ENCODE measurements at regions not wholly inside any gene's neighbourhood (a gene's known extent, or its start where the extent isn't known, plus 50 kb on each side); places are given as distances from the start of the nearest gene placed in this dataset.

DNA sequence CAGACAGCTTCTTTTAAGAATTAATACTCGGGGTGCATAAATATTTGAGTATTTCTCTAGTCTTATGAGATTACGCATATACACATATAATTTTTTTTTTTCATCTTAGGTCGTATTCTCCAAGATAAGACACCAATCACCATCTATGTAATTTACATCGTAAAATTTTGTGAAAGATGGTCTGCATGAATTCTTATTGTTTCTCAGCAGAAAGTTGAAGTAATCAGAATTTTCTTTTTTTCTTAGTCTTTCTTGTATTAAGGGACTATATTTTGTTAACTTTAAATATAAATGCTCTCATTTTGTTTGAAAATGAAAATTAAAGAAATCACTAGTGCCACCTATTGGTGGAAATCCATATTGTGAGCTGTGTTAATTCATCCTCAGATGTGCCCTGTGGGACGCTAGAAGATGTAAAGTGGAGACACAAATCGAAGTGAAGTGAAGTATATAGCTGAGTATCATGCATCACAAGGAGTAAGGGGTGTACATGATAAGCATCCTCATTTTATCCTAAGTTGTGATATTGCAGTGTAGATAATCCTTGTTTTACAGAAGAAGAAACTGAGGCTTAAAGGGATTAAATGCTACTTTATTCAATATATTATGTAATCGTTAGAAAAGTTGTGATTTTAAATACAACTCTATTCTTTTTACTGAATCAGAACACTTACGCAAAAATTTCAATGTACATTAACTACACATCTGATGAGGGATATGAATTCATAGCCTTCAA is 2084.3 kb downstream of the LRRC4C start:
- Histone ChIP-seq H3K27ac (ENCODE audit: low read length) (no peak overlapping the region), H3K79me2 (replicated peaks; ENCODE audit: insufficient read depth, low read length) (no peaks in the 10 kb centered on the region), H3K27me3 (ENCODE audit: insufficient read depth, low read depth, low read length) (no peaks in the 10 kb centered on the region), H3F3A (ENCODE audit: insufficient read depth, low read length, poor library complexity, severe bottlenecking) (no peaks in the 10 kb centered on the region), H3K9ac (ENCODE audit: low read length) (no peak overlapping the region), H3K9me3 (ENCODE audit: low read length) (no peaks in the 10 kb centered on the region), H3K4me3 (ENCODE audit: low read length) (no peak overlapping the region), H3K36me3 (ENCODE audit: insufficient read depth, low read length) (no peaks in the 10 kb centered on the region), H2AFZ (ENCODE audit: low read depth, low read length) (no peak overlapping the region), H3K9me2 (ENCODE audit: insufficient read depth, low read length) (no peaks in the 10 kb centered on the region), H4K20me1 (ENCODE audit: insufficient read depth) (no peaks in the 10 kb centered on the region), H3K4me2 (ENCODE audit: low read length) (no peak overlapping the region)
- TF ChIP-seq SMC3 (conservative IDR thresholded peaks at IDR 0.05; ENCODE audit: poor library complexity) (peak; percentile 64), EZH2 (IDR thresholded peaks at IDR 0.05; ENCODE audit: borderline replicate concordance, insufficient read depth, low read length, poor library complexity, severe bottlenecking) (no peak), EP300 (conservative IDR thresholded peaks at IDR 0.05; ENCODE audit: poor library complexity, severe bottlenecking) (no peak), POLR2AphosphoS5 (IDR thresholded peaks at IDR 0.05) (no peak), MXI1 (conservative IDR thresholded peaks at IDR 0.05; ENCODE audit: poor library complexity, severe bottlenecking) (no peak), RAD21 (conservative IDR thresholded peaks at IDR 0.05) (peak; percentile 67), TAF1 (IDR thresholded peaks at IDR 0.05; ENCODE audit: low read depth) (no peak)
- TF ChIP-seq, protein P1, sequence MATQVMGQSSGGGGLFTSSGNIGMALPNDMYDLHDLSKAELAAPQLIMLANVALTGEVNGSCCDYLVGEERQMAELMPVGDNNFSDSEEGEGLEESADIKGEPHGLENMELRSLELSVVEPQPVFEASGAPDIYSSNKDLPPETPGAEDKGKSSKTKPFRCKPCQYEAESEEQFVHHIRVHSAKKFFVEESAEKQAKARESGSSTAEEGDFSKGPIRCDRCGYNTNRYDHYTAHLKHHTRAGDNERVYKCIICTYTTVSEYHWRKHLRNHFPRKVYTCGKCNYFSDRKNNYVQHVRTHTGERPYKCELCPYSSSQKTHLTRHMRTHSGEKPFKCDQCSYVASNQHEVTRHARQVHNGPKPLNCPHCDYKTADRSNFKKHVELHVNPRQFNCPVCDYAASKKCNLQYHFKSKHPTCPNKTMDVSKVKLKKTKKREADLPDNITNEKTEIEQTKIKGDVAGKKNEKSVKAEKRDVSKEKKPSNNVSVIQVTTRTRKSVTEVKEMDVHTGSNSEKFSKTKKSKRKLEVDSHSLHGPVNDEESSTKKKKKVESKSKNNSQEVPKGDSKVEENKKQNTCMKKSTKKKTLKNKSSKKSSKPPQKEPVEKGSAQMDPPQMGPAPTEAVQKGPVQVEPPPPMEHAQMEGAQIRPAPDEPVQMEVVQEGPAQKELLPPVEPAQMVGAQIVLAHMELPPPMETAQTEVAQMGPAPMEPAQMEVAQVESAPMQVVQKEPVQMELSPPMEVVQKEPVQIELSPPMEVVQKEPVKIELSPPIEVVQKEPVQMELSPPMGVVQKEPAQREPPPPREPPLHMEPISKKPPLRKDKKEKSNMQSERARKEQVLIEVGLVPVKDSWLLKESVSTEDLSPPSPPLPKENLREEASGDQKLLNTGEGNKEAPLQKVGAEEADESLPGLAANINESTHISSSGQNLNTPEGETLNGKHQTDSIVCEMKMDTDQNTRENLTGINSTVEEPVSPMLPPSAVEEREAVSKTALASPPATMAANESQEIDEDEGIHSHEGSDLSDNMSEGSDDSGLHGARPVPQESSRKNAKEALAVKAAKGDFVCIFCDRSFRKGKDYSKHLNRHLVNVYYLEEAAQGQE (IDR thresholded peaks at IDR 0.05; ENCODE audit: borderline replicate concordance), result no peak
- TF ChIP-seq, protein P2, sequence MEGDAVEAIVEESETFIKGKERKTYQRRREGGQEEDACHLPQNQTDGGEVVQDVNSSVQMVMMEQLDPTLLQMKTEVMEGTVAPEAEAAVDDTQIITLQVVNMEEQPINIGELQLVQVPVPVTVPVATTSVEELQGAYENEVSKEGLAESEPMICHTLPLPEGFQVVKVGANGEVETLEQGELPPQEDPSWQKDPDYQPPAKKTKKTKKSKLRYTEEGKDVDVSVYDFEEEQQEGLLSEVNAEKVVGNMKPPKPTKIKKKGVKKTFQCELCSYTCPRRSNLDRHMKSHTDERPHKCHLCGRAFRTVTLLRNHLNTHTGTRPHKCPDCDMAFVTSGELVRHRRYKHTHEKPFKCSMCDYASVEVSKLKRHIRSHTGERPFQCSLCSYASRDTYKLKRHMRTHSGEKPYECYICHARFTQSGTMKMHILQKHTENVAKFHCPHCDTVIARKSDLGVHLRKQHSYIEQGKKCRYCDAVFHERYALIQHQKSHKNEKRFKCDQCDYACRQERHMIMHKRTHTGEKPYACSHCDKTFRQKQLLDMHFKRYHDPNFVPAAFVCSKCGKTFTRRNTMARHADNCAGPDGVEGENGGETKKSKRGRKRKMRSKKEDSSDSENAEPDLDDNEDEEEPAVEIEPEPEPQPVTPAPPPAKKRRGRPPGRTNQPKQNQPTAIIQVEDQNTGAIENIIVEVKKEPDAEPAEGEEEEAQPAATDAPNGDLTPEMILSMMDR (IDR thresholded peaks at IDR 0.05; ENCODE audit: poor library complexity, severe bottlenecking), result peak; percentile 65

DNA sequence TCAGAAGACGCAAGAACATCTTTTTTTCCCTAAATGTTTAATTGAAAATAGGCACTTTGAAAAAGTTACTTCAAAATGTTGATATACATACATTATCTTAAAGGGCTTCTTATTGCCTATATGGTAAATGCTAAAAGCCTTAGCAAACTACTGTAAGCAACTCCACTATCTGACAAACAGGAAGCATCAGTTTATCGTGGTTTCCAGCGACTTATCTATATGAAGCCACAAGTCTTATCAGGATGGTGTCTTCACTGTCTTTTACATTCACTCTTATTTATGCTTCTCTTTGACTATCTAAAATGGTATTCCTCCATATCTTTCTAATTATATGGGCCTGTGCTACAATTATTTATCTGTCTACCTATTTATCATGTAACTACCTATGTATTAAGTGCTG is 2091.9 kb downstream of the LRRC4C start:
- H3K36me3 ChIP-seq (ENCODE audit: insufficient read depth, low read length), result no peaks in the 10 kb centered on the region
- no peak overlapping the region for H3K4me2 ChIP-seq (ENCODE audit: low read length)
- no peak overlapping the region for H2AFZ ChIP-seq (ENCODE audit: low read depth, low read length)
- H3K4me3 ChIP-seq (ENCODE audit: low read length), result no peak overlapping the region
- no peaks in the 10 kb centered on the region for H3K9me3 ChIP-seq (ENCODE audit: low read length)
- no peak overlapping the region for H3K9ac ChIP-seq (ENCODE audit: low read length)
- H3K27me3 ChIP-seq (ENCODE audit: insufficient read depth, low read depth, low read length), result no peaks in the 10 kb centered on the region
- no peaks in the 10 kb centered on the region for H3K9me2 ChIP-seq (ENCODE audit: insufficient read depth, low read length)
- H3F3A ChIP-seq (ENCODE audit: insufficient read depth, low read length, poor library complexity, severe bottlenecking), result no peaks in the 10 kb centered on the region
- H4K20me1 ChIP-seq (ENCODE audit: insufficient read depth), result no peaks in the 10 kb centered on the region
- no peak overlapping the region for H3K27ac ChIP-seq (ENCODE audit: low read length)
- no peaks in the 10 kb centered on the region for H3K79me2 ChIP-seq (replicated peaks; ENCODE audit: insufficient read depth, low read length)
- TF ChIP-seq, protein P2 (IDR thresholded peaks at IDR 0.05; ENCODE audit: poor library complexity, severe bottlenecking), result no peak
- TF ChIP-seq, protein P1 (IDR thresholded peaks at IDR 0.05; ENCODE audit: borderline replicate concordance), result no peak
- no peak for TF ChIP-seq TAF1 (IDR thresholded peaks at IDR 0.05; ENCODE audit: low read depth)
- TF ChIP-seq EP300 (conservative IDR thresholded peaks at IDR 0.05; ENCODE audit: poor library complexity, severe bottlenecking), result no peak
- TF ChIP-seq RAD21 (conservative IDR thresholded peaks at IDR 0.05), result no peak
- TF ChIP-seq MXI1 (conservative IDR thresholded peaks at IDR 0.05; ENCODE audit: poor library complexity, severe bottlenecking), result no peak
- TF ChIP-seq POLR2AphosphoS5 (IDR thresholded peaks at IDR 0.05), result no peak
